Dendritic cell treated with granulocyte-macrophage colony-stimulating factor and Interleukin-4, amounts not matched to agents 40 ng/mL and 50 ng/mL, for 4 days (primary cell): ENCODE measurements at regions not wholly inside any gene's neighbourhood (a gene's known extent, or its start where the extent isn't known, plus 50 kb on each side); places are given as distances from the start of the nearest gene placed in this dataset.
"Not testable (repeated sequence)": the region's sequence is repeated elsewhere in the genome, so short reads cannot be mapped to it uniquely, and the experiment has no call there.

Source experiments
- H3K27ac Mint-ChIP-seq: one replicate; pipeline ENCODE4 v1.8.0; 2022; ENCODE audit warnings: mild to moderate bottlenecking, mixed read lengths
- H3K27me3 Mint-ChIP-seq: one replicate; pipeline ENCODE4 v1.8.0; 2022; ENCODE audit warnings: mild to moderate bottlenecking, mixed read lengths
- H3K36me3 Mint-ChIP-seq: one replicate; pipeline ENCODE4 v1.8.0; 2022; ENCODE audit warnings: low read depth, mixed read lengths
- H3K4me1 Mint-ChIP-seq: one replicate; pipeline ENCODE4 v1.8.0; 2022; ENCODE audit warnings: low read depth, mixed read lengths
- H3K4me3 Mint-ChIP-seq: one replicate; pipeline ENCODE4 v1.8.0; 2022; ENCODE audit warnings: mild to moderate bottlenecking, moderate library complexity, mixed read lengths
- H3K9me3 Mint-ChIP-seq: one replicate; pipeline ENCODE4 v1.8.0; 2022; ENCODE audit warnings: mixed read lengths
- intact Hi-C: fragments of 100-400 bp; cut with micrococcal nuclease; formaldehyde crosslinking; loops from one replicate; pipeline ENCODE4 v1.15.0; 2022

DNA sequence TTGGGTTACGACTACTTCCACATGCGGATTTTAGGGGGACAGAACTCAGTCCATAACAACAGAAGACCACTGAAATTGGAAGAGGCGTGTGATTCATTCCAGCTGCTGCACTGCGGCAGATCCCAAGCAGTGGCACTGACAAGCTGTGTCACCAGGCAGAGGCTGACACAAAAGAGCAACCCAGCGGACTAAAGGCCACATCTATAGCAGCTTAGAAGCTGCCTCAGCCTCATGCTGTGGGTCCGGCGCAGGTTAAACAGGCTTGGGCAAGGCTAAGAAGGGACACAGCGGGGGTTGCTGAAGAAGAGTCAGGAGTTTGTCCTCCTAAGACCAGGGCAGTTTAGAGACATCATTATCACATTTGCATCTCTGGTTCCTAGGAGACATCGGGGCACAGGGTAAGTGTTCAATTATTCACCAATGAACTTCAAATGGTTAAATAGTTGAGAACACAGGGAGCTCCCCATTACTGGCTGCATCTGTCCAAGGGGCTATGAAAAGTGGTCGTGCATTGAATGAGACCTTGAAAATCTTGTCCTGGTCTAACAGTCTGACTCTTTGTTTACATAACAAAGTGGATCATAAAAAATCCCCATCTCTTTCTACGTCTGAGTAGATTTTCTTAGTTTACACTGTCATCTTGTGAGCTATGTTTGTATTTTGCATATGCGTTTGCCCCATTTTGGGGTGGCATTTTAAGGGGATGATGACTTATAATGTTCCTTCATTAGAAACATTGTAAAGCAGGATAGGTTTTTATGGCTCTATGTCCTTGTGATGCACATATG, 162.3 kb upstream of the TRIB2 start:
- Mint-ChIP-seq H3K36me3 (no peaks in the 10 kb centered on the region), H3K27ac (no peak overlapping the region), H3K4me3 (no peak overlapping the region), H3K27me3 (peaks cover 12% of the 10 kb centered on the region), H3K4me1 (peaks cover 8% of the 10 kb centered on the region), H3K9me3 (no peaks in the 10 kb centered on the region)
- intact Hi-C loops: no loop called here

DNA sequence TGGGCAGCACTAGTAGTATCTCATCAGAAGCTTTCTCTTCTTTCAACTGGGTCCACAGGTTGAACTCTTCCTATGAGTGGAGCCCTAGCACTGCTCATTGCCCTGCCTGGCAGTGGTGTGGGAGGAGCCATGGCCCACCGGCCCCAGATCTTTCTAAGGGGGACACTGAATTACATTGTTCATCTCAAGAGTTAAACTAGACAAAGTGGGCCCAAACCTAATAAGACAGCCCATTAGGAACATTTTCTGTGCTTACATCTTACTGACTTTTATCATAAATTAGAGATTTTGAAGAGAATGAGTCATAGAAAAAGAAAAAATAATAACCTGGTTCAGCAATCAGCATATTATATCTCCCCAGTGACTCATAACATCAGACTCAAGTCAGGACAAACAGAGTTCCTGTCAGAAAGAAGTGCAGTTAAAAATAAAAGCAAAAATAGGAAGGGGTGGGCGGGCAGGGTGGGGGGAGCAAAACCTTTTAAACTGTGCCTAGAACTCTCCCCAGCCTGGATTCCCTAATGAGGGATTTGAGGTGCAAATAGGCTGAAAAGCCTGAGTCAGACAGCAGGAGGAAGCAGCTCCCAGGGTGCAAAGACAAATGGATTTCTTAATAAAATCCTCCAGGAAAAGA, 161.6 kb upstream of the TRIB2 start:
- peaks cover 12% of the 10 kb centered on the region for H3K27me3 Mint-ChIP-seq
- H3K36me3 Mint-ChIP-seq: no peaks in the 10 kb centered on the region

DNA sequence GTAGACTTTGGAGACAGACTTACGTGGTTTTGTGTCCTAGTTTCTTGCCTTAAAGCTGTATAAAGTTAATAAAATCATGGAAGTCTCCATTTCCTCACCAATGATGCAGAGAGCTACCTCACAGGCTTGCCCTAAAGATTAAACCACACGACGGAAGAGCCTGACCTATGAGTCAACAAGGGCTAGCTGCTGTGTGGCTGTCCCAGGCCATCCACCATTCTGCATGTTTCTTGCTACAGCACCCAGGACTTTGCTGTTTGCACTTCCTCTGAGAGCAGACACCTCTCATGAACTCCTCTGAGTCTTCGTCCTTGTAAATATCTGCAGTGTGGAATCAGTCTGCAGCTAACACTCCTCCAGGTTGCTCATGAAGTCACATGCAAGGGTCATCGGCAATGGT, 160.0 kb upstream of the TRIB2 start:
- Mint-ChIP-seq H3K27me3 (peaks cover 9% of the 10 kb centered on the region), H3K4me3 (no peak overlapping the region), H3K9me3 (no peaks in the 10 kb centered on the region), H3K27ac (no peak overlapping the region), H3K36me3 (no peaks in the 10 kb centered on the region), H3K4me1 (peaks cover 8% of the 10 kb centered on the region)
- intact Hi-C loops: no loop called here

More for the DNA sequence above, 161.6 kb upstream of the TRIB2 start:
- Mint-ChIP-seq H3K4me1 (peaks cover 8% of the 10 kb centered on the region), H3K4me3 (no peak overlapping the region), H3K9me3 (no peaks in the 10 kb centered on the region), H3K27ac (no peak overlapping the region)
- intact Hi-C loops: no loop called here

DNA sequence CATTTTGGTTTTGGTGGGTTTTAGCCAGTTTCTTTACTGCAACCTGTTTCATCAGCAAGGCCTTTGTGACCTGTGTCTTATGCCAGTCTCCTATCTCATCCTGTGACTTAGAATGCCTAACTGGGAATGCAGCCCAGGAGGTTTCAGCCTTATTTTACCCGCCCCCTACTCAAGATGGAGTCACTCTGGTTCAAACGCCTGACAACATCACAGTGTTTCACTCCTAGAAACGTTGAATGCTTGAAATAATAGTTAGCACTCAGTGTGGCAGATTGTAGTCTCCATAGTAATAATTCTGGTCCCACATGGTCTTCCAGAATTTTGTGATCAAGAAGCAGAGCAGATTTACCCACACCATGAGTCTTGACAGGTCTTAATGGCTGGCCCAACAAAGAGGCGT, 159.0 kb upstream of the TRIB2 start:
- H3K36me3 Mint-ChIP-seq: no peaks in the 10 kb centered on the region

DNA sequence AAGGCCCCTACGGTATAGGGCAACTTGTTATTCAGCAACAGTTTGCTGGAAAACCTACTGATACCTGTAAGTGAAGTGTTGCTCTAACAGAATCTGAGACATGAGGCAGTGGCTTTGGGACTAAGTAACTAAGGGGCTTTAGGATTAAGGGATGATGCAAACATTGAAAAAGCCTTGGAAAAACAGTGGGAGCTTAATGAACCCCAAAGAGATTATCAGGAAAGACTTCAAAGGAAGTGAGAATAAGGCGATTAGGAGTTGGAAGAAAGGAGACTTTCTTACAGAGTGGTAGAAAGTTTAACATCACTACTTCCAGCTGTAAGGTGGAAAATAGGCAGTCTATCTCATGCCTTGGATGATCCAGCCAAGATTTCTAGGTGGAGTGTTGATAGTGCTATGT, 158.2 kb upstream of the TRIB2 start:
- Mint-ChIP-seq H3K27ac (no peak overlapping the region), H3K4me3 (no peak overlapping the region), H3K4me1 (peaks cover 7% of the 10 kb centered on the region), H3K36me3 (no peaks in the 10 kb centered on the region), H3K27me3 (peaks cover 4% of the 10 kb centered on the region), H3K9me3 (no peaks in the 10 kb centered on the region)
- intact Hi-C loops: no loop called here

More for the DNA sequence above, 159.0 kb upstream of the TRIB2 start:
- no peak overlapping the region for H3K27ac Mint-ChIP-seq
- H3K4me1 Mint-ChIP-seq: peaks cover 6% of the 10 kb centered on the region
- H3K9me3 Mint-ChIP-seq: no peaks in the 10 kb centered on the region
- intact Hi-C loops: no loop called here
- H3K4me3 Mint-ChIP-seq: no peak overlapping the region
- peaks cover 5% of the 10 kb centered on the region for H3K27me3 Mint-ChIP-seq

DNA sequence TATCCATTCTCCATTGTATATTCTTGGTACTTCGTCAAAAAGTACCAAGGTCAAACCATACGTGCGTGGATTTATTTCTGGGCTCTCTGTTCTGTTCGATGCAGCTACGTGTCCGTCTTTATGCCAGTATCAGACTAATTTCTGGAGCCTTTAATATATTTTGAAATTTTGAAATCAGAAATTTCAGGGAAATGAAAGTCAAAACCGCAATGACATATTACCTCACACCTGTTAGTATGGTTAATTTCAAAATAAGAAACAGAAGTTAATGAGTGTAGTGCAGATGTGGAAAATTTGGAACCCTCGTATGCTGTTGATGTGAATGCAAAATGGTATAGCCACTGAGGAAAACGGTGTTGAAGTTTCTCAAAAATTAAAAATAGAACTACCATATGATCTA, 156.1 kb upstream of the TRIB2 start:
- Mint-ChIP-seq H3K36me3 (no peaks in the 10 kb centered on the region), H3K4me1 (peaks cover 7% of the 10 kb centered on the region), H3K27ac (no peak overlapping the region), H3K27me3 (peaks cover 19% of the 10 kb centered on the region), H3K9me3 (no peaks in the 10 kb centered on the region), H3K4me3 (no peak overlapping the region)
- intact Hi-C loops: no loop called here

DNA sequence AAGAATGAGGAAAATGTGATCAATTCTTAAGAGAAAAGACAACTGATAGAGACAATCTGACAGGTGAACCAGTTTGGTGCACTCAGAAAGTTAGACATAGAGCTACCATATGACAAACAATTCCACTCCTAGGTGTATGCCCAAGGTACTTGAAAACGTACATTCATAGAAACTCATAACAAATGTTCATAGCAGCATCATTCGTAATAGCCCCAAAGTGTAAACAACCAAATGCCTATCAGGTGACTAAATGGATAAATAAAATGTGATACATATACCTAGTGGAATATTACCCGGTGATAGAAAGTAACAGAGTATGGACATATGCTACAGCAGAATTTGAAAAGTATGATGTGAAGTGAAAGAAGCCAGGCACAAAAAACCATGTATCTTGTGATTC, 149.3 kb upstream of the TRIB2 start:
- no peaks in the 10 kb centered on the region for H3K36me3 Mint-ChIP-seq
- H3K4me1 Mint-ChIP-seq: peaks cover 4% of the 10 kb centered on the region
- H3K27me3 Mint-ChIP-seq: peaks cover 48% of the 10 kb centered on the region
- intact Hi-C loops: no loop called here
- no peaks in the 10 kb centered on the region for H3K9me3 Mint-ChIP-seq
- H3K4me3 Mint-ChIP-seq: no peak overlapping the region
- H3K27ac Mint-ChIP-seq: no peak overlapping the region

DNA sequence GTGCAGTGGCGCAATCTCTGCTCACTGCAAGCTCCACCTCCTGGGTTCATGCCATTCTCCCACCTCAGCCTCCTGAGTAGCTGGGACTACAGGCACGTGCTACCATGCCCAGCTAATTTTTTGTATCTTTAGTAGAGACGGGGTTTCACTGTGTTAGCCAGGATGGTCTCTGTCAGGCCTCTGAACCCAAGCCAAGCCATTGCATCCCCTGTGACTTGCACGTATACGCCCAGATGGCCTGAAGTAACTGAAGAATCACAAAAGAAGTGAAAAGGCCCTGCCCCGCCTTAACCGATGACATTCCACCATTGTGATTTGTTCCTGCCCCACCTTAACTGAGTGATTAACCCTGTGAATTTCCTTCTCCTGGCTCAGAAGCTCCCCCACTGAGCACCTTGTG, 147.2 kb upstream of the TRIB2 start:
- H3K4me1 Mint-ChIP-seq, H3K27ac Mint-ChIP-seq, H3K4me3 Mint-ChIP-seq, H3K9me3 Mint-ChIP-seq, intact Hi-C loops, H3K36me3 Mint-ChIP-seq: not testable (repeated sequence)
- H3K27me3 Mint-ChIP-seq: peaks cover 48% of the 10 kb centered on the region

DNA sequence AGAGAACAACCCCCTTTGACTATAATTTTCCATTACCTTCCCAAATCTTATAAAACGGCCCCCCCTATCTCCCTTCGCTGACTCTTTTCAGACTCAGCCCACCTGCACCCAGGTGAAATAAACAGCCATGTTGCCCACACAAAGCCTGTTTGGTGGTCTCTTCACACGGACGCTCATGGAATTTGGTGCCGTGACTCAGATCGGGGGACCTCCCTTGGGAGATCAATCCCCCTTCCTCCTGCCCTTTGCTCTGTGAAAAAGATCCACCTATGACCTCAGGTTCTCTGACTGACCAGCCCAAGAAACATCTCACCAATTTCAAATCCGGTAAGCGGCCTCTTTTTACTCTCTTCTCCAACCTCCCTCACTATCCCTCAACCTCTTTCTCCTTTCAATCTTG, 146.8 kb upstream of the TRIB2 start:
- peaks cover 46% of the 10 kb centered on the region for H3K27me3 Mint-ChIP-seq
- intact Hi-C loops, H3K4me3 Mint-ChIP-seq, H3K9me3 Mint-ChIP-seq, H3K4me1 Mint-ChIP-seq, H3K27ac Mint-ChIP-seq, H3K36me3 Mint-ChIP-seq: not testable (repeated sequence)

DNA sequence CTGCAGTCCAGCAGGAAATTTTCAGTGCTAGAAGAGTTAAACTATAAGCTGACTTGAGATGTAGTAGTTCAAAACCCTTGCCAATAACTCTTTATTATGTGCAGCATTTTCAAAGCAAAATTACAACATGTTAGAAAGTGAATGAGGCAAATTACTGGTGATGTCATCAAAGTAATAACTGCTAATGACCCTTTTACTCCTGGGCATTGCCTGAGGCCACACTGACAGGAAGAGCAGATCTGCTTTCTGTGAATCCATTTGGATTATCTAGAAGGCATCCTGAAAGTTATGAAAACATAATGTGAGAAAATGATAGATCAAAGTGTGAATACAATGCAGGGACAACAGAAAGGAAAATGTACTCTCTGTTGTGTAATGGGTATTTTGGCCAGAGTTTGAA, 139.6 kb upstream of the TRIB2 start:
- intact Hi-C loops: no loop called here
- no peaks in the 10 kb centered on the region for H3K36me3 Mint-ChIP-seq
- no peaks in the 10 kb centered on the region for H3K4me1 Mint-ChIP-seq
- no peak overlapping the region for H3K27ac Mint-ChIP-seq
- H3K27me3 Mint-ChIP-seq: peaks cover 48% of the 10 kb centered on the region
- no peaks in the 10 kb centered on the region for H3K9me3 Mint-ChIP-seq
- no peak overlapping the region for H3K4me3 Mint-ChIP-seq

DNA sequence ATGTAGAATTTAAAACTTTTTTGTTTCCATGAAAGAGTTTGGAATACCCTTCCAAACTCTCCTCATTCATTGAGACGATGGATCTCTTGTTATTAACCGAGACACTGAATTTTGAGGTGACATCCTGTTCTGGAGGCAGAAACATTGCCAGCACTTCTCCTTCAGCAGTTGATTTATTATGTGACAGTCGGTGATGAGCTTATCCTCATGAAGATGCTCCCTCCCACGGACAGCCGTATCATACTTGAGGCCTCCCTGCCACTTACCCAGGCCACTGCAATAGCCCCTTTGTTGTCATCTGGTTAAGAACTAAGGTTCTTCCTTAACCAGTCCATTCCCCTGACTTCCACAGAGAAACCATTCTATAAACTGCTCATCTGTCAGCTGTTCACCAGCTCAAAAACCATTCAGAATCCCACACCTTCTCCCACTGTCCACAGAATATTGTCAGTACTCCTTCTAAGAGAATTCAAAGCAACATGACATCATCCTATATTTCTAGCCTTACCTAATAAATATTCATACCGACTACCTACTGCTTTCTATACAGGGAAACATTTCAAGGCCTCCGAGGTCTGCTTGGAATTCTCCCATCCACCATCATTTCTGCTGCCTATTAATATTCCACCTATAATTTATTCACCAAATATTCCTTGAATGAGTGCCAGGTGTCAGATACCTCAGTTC, 139.0 kb upstream of the TRIB2 start:
- H3K36me3 Mint-ChIP-seq: no peaks in the 10 kb centered on the region
- H3K4me3 Mint-ChIP-seq: no peak overlapping the region
- no peaks in the 10 kb centered on the region for H3K4me1 Mint-ChIP-seq
- peaks cover 48% of the 10 kb centered on the region for H3K27me3 Mint-ChIP-seq
- no peak overlapping the region for H3K27ac Mint-ChIP-seq
- no peaks in the 10 kb centered on the region for H3K9me3 Mint-ChIP-seq
- intact Hi-C loops: no loop called here

DNA sequence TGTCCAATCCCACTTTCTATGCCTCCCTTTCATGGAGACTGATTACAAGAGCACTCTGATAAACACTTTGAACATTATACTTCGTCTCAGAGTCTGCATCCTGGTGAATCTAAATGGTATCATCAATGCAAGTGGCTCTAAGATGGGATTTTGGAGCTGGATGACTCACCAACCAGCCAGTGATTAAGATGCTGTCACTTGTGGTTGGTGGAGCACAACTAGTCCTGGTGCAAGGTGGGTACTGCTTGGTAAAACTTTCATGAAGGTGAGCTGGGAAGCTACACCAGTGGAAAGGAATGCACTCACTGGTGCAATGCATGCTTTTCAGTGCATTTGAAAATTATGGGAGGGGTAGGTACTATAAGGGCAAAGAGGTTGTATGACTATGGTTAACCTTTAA, 137.7 kb upstream of the TRIB2 start:
- Mint-ChIP-seq H3K9me3 (no peaks in the 10 kb centered on the region), H3K36me3 (no peaks in the 10 kb centered on the region), H3K27me3 (peaks cover 51% of the 10 kb centered on the region), H3K4me3 (no peak overlapping the region), H3K27ac (no peak overlapping the region), H3K4me1 (no peaks in the 10 kb centered on the region)
- intact Hi-C loops: no loop called here

DNA sequence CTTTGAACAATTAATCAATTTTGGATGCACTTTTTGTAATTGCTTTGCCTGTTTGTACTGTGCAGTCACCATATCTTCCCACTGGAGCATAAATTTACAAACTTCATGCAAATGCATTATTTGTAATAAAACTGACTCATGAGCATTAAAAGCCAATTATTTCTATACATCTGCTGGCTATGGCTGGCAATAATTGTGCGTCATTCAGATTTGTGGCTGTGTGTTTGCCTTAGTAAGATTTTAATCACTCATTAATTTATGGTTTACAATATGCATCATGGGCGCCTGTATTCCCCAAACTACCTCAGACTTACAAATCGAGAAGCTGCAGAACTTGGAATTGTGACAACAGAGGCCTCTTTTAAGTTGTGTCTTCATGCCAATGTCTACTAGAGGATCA, 132.4 kb upstream of the TRIB2 start:
- H3K27ac Mint-ChIP-seq: no peak overlapping the region
- intact Hi-C loops: no loop called here
- peaks cover 56% of the 10 kb centered on the region for H3K27me3 Mint-ChIP-seq
- peaks cover 24% of the 10 kb centered on the region for H3K4me1 Mint-ChIP-seq
- no peaks in the 10 kb centered on the region for H3K36me3 Mint-ChIP-seq
- H3K4me3 Mint-ChIP-seq: no peak overlapping the region
- H3K9me3 Mint-ChIP-seq: no peaks in the 10 kb centered on the region

DNA sequence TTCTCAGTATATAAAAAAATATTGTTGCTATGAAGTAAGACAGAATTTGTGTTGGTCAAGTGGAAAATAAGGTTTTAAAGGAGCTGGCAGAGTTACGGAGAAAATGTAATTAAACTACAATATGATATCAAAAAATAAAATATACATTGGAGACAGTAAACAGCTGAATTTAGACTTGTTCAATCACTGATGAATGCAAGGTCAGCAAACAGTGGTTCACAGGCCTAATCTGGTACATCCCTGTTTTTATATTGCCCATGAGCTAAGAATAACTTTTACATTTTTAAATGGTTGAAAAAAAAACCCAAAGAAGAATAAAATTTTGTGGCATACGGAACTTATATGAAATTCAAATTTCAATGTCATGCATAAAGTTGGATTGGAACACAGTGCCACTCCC, 131.0 kb upstream of the TRIB2 start:
- peaks cover 25% of the 10 kb centered on the region for H3K4me1 Mint-ChIP-seq
- H3K27ac Mint-ChIP-seq: no peak overlapping the region
- H3K36me3 Mint-ChIP-seq: no peaks in the 10 kb centered on the region
- H3K9me3 Mint-ChIP-seq: no peaks in the 10 kb centered on the region
- H3K4me3 Mint-ChIP-seq: no peak overlapping the region
- intact Hi-C loops: no loop called here
- peaks cover 59% of the 10 kb centered on the region for H3K27me3 Mint-ChIP-seq
